Coronary artery (tissue), 2 donors: ENCODE measurements at regions not wholly inside any gene's neighbourhood (a gene's known extent, or its start where the extent isn't known, plus 50 kb on each side); places are given as distances from the start of the nearest gene placed in this dataset.

ENCODE experiments used
- DNase-seq: peaks from one replicate; pipeline ENCODE4 v3.0.0-alpha.2; 2017; ENCODE audit warnings: low spot score
- H3K27ac ChIP-seq, 2 donors: fragments of 200-600 bp; sonication (generic); one replicate each; pipeline ENCODE4 v1.5.1; 2016 to 2019
- H3K4me3 ChIP-seq: fragments of 200-600 bp; sonication (generic); 2 replicates; pipeline ENCODE4 v1.5.1; 2016; ENCODE audit warnings: mild to moderate bottlenecking, moderate library complexity
- TF ChIP-seq, protein P1 (sequence below): fragments of 200-600 bp; sonication (generic); IDR thresholded peaks from one replicate; pipeline ENCODE4 v1.5.1; 2019; ENCODE audit warnings: antibody characterized with exemption

- TF ChIP-seq, protein P1, sequence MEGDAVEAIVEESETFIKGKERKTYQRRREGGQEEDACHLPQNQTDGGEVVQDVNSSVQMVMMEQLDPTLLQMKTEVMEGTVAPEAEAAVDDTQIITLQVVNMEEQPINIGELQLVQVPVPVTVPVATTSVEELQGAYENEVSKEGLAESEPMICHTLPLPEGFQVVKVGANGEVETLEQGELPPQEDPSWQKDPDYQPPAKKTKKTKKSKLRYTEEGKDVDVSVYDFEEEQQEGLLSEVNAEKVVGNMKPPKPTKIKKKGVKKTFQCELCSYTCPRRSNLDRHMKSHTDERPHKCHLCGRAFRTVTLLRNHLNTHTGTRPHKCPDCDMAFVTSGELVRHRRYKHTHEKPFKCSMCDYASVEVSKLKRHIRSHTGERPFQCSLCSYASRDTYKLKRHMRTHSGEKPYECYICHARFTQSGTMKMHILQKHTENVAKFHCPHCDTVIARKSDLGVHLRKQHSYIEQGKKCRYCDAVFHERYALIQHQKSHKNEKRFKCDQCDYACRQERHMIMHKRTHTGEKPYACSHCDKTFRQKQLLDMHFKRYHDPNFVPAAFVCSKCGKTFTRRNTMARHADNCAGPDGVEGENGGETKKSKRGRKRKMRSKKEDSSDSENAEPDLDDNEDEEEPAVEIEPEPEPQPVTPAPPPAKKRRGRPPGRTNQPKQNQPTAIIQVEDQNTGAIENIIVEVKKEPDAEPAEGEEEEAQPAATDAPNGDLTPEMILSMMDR: no peak
- no peak overlapping the region for H3K4me3 ChIP-seq
- no peak overlapping the region for H3K27ac ChIP-seq
- DNase-seq: no peak
Measured at GRCh38 chr17:13690806-13691205, 89.1 kb upstream of the HS3ST3A1 start.

- no peak for DNase-seq
- TF ChIP-seq, protein P1: no peak
- no peak overlapping the region for H3K4me3 ChIP-seq
- H3K27ac ChIP-seq: no peak overlapping the region
Measured at GRCh38 chr17:13694934-13695333, 93.2 kb upstream of the HS3ST3A1 start.

DNA sequence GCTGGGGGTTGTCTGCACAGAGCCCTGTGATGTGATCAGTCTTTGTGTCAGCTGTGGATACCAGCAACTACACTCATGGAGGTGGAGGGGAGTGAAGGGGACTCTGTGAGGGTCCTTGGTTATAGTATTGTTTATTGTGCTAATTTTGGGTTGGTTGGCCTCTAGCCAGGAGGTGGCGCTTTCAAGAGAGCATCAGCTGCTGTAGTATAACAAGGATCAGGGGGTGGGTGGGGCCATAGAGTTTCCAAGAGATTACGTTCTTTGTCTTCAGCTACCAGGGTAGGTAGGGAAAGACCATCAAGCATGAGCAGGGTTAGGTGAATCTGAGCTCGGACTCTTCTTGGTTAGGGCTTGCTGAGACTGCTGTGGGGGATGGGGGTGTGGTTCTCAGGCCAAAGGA, 97.1 kb upstream of the HS3ST3A1 start:
- TF ChIP-seq, protein P1: no peak
- no peak overlapping the region for H3K27ac ChIP-seq
- no peak overlapping the region for H3K4me3 ChIP-seq
- DNase-seq: no peak

DNA sequence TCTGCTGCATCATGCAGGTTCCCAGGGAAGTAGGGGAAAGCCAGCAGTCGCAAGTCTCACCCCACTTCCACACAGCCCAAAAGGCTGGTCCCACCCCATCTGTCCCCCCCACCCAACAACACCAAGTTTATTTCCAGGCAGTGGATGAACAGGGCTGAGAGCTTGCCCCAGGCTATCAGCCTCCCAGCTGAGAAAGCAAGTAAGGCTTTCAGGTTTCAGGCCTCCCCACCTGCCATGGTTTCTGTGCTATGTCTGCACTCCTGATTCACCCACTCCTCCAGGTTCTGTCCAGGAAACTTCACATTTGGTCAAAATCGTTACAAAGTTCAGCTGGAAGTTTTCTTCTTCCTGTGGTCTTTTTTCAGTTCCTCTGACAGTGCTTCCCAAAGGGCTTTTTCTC, 97.5 kb upstream of the HS3ST3A1 start:
- no peak for DNase-seq
- Histone ChIP-seq H3K4me3 (no peak overlapping the region), H3K27ac (no peak overlapping the region)
- TF ChIP-seq, protein P1: no peak

DNA sequence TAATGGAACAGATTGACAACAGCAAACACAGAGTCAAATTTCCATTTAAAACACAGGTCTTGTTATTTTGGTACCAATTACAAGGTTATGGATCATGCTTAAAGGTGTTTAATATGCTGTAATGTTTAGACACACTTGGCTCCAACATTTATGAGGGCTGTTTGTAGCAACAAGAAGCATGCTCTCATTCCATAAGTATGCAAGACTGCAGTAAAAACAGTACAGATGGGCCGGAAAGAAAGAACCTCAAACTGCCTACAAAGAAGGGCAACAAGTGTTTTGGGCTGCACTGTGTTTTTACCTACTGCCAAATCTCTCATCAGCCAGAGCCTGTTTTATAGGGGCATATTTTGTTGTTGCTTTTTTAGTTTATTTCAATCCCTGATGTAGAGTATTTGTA, 100.5 kb upstream of the HS3ST3A1 start:
- Histone ChIP-seq H3K4me3 (no peak overlapping the region), H3K27ac (no peak overlapping the region)
- TF ChIP-seq, protein P1: no peak
- no peak for DNase-seq

GRCh38 chr17:13704333-13704732, 102.6 kb upstream of the HS3ST3A1 start:
- DNase-seq: no peak
- Histone ChIP-seq H3K4me3 (no peak overlapping the region), H3K27ac (no peak overlapping the region)
- TF ChIP-seq, protein P1: no peak

DNA sequence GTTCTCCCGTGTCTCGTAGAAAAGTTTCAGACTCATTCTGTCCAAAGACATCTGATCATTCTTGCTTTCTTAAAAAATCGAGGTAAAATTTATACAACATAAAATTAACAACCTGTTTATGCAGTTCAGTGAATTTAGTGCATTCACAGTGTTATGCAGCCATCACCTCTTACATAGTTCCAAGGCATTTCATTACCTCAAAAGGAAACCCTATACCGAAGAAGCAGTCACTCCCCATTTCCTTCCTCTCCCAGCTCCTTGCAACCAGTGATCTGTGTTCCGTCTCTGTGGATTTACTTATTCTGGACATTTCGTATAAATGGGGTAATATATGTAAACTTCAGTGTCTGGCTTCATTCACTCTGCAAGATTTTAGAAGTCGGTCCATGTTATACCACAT, 103.5 kb upstream of the HS3ST3A1 start:
- TF ChIP-seq, protein P1: no peak
- no peak for DNase-seq
- Histone ChIP-seq H3K27ac (no peak overlapping the region), H3K4me3 (no peak overlapping the region)
